ENCODE measurements at regions not wholly inside any gene's neighbourhood (a gene's known extent, or its start where the extent isn't known, plus 50 kb on each side); places are given as distances from the start of the nearest gene placed in this dataset.
"Not testable (repeated sequence)": the region's sequence is repeated elsewhere in the genome, so short reads cannot be mapped to it uniquely, and the experiment has no call there.

GRCh38 chrX:55142206-55142918 is 53.5 kb downstream of the PAGE2 start:
- no peak for DNase-seq (ENCODE audit: low spot score)

GRCh38 chrX:55142919-55143310 is 54.1 kb downstream of the PAGE2 start:
- no peak for DNase-seq (ENCODE audit: low spot score)

- no peak for DNase-seq (ENCODE audit: low spot score)
Measured at GRCh38 chrX:55143621-55144020, 54.8 kb downstream of the PAGE2 start.

- no peak for DNase-seq (ENCODE audit: low spot score)
Measured at GRCh38 chrX:55144697-55145096, 55.9 kb downstream of the PAGE2 start.

- no peak for DNase-seq (ENCODE audit: low spot score)
Measured at GRCh38 chrX:55149242-55149641, 60.4 kb downstream of the PAGE2 start.

GRCh38 chrX:55151199-55151598 is 62.4 kb downstream of the PAGE2 start:
- no peak for DNase-seq (ENCODE audit: low spot score)

- peak; percentile 0 for DNase-seq (ENCODE audit: low spot score)
Measured at GRCh38 chrX:55159551-55159950, 60.6 kb upstream of the PAGE5 start.

- DNase-seq (ENCODE audit: low spot score) = peak; percentile 91
Measured at GRCh38 chrX:55160685-55161552, 59.2 kb upstream of the PAGE5 start.

- DNase-seq (ENCODE audit: low spot score) = peak; percentile 13
Measured at GRCh38 chrX:55161581-55161980, 58.6 kb upstream of the PAGE5 start.

- no peak for DNase-seq (ENCODE audit: low spot score)
Measured at GRCh38 chrX:55163171-55163570, 57.0 kb upstream of the PAGE5 start.

GRCh38 chrX:55165026-55165425 is 55.1 kb upstream of the PAGE5 start:
- DNase-seq (ENCODE audit: low spot score) = not testable (repeated sequence)

- no peak for DNase-seq (ENCODE audit: low spot score)
Measured at GRCh38 chrX:55167124-55167803, 52.9 kb upstream of the PAGE5 start.

GRCh38 chrX:55167901-55168300 is 52.2 kb upstream of the PAGE5 start:
- no peak for DNase-seq (ENCODE audit: low spot score)

GRCh38 chrX:55169782-55170181 is 50.4 kb upstream of the PAGE5 start:
- no peak for DNase-seq (ENCODE audit: low spot score)

Measured in cerebellar cortex (tissue), 1 donor.